CD14-positive monocyte (primary cell): ENCODE measurements at regions not wholly inside any gene's neighbourhood (a gene's known extent, or its start where the extent isn't known, plus 50 kb on each side); places are given as distances from the start of the nearest gene placed in this dataset.

Experiments used
- DNase-seq, 3 donors: peaks; one replicate each; pipeline ENCODE4 v3.0.0-alpha.2; 2011 to 2022
- H2AFZ ChIP-seq: 2 replicates; pipeline ENCODE4 v1.6.0; 2012; ENCODE audit warnings: mild to moderate bottlenecking, low read depth, low read length, inconsistent platforms; ENCODE audit not compliant: insufficient read depth, poor library complexity, severe bottlenecking
- H3K27ac ChIP-seq, 2 donors: 1 replicate in 1 of 2; 2 replicates in 1 of 2; pipeline ENCODE4 v1.5.1; 2012 to 2013; ENCODE audit warnings: low read length in 2 of 2, control low read depth in 1 of 2, inconsistent platforms in 1 of 2, low read depth in 1 of 2, mild to moderate bottlenecking in 1 of 2
- H3K27me3 ChIP-seq, 2 donors: one replicate each; pipeline versions ENCODE4 v1.6.0 to v1.6.1; 2011 to 2013; ENCODE audit warnings: low read length in 2 of 2; ENCODE audit not compliant: control insufficient read depth in 2 of 2, insufficient read depth in 2 of 2
- H3K36me3 ChIP-seq, 2 donors: replicated peaks in 1 of 2; 1 replicate in 1 of 2; 2 replicates in 1 of 2; pipeline versions ENCODE4 v1.5.1 to v1.6.1; 2012 to 2013; ENCODE audit warnings: low read length in 2 of 2, control low read depth in 1 of 2, inconsistent platforms in 1 of 2, mild to moderate bottlenecking in 1 of 2; ENCODE audit not compliant: insufficient read depth in 2 of 2, control insufficient read depth in 1 of 2
- H3K4me1 ChIP-seq, 2 donors: 1 replicate in 1 of 2; 2 replicates in 1 of 2; pipeline versions ENCODE4 v1.5.1 to v1.6.1; 2012 to 2013; ENCODE audit warnings: low read length in 2 of 2, control low read depth in 1 of 2, inconsistent platforms in 1 of 2, mild to moderate bottlenecking in 1 of 2, moderate library complexity in 1 of 2; ENCODE audit not compliant: insufficient read depth in 2 of 2, control insufficient read depth in 1 of 2
- H3K4me2 ChIP-seq: replicated peaks from 2 replicates; pipeline ENCODE3; 2012; ENCODE audit warnings: low read length, moderate library complexity, mild to moderate bottlenecking; ENCODE audit not compliant: poor library complexity, severe bottlenecking; ENCODE audit errors: extremely low read depth
- H3K4me3 ChIP-seq, 3 experiments: fragments of 200-600 bp in 1 of 3; sonication (generic) in 1 of 3; replicated peaks in 1 of 3; 1 replicate in 2 of 3; 2 replicates in 1 of 3; pipeline ENCODE4 v1.5.1; 2011 to 2013; ENCODE audit warnings: low read length in 3 of 3, mild to moderate bottlenecking in 3 of 3, control low read depth in 2 of 3, low read depth in 2 of 3, inconsistent platforms in 1 of 3, moderate library complexity in 1 of 3
- H3K79me2 ChIP-seq: 2 replicates; pipeline ENCODE4 v1.6.0; 2012; ENCODE audit warnings: mild to moderate bottlenecking, control low read depth, inconsistent platforms, low read length, moderate library complexity; ENCODE audit not compliant: insufficient read depth
- H3K9ac ChIP-seq: 2 replicates; pipeline ENCODE4 v1.6.0; 2017; ENCODE audit warnings: low read length, mild to moderate bottlenecking; ENCODE audit not compliant: insufficient read depth, poor library complexity, severe bottlenecking
- H3K9me3 ChIP-seq, 2 donors: replicated peaks in 1 of 2; 1 replicate in 1 of 2; 2 replicates in 1 of 2; pipeline versions ENCODE4 v1.5.1 to v1.6.1; 2012 to 2013; ENCODE audit warnings: low read length in 2 of 2, control low read depth in 1 of 2; ENCODE audit not compliant: control insufficient read depth in 1 of 2, insufficient read depth in 1 of 2
- H4K20me1 ChIP-seq: 2 replicates; pipeline ENCODE4 v1.6.0; 2012; ENCODE audit warnings: mild to moderate bottlenecking, low read length, control low read depth, moderate library complexity; ENCODE audit not compliant: insufficient read depth
- H3K27ac Mint-ChIP-seq, 7 donors: one replicate each; pipeline ENCODE4 v1.8.0; 2020; ENCODE audit warnings: mild to moderate bottlenecking in 7 of 7, mixed read lengths in 7 of 7, moderate library complexity in 6 of 7, inconsistent platforms in 2 of 7
- H3K27me3 Mint-ChIP-seq, 3 donors: one replicate each; pipeline ENCODE4 v1.8.0; 2021 to 2022; ENCODE audit warnings: low read depth in 3 of 3, mild to moderate bottlenecking in 3 of 3, mixed read lengths in 3 of 3, moderate library complexity in 3 of 3, inconsistent platforms in 1 of 3
- H3K36me3 Mint-ChIP-seq, 2 donors: one replicate each; pipeline ENCODE4 v1.8.0; 2020; ENCODE audit warnings: mixed read lengths in 2 of 2, inconsistent platforms in 1 of 2, mild to moderate bottlenecking in 1 of 2
- H3K4me1 Mint-ChIP-seq: one replicate; pipeline ENCODE4 v1.8.0; 2020; ENCODE audit warnings: mild to moderate bottlenecking, mixed read lengths
- H3K4me3 Mint-ChIP-seq, 2 donors: one replicate each; pipeline ENCODE4 v1.8.0; 2020; ENCODE audit warnings: mild to moderate bottlenecking in 2 of 2, mixed read lengths in 2 of 2, moderate library complexity in 1 of 2
- H3K9me3 Mint-ChIP-seq, 7 donors: one replicate each; pipeline ENCODE4 v1.8.0; 2020 to 2022; ENCODE audit warnings: mixed read lengths in 7 of 7, mild to moderate bottlenecking in 6 of 7, moderate library complexity in 6 of 7, inconsistent platforms in 2 of 7
- intact Hi-C, 2 donors: fragments of 100-400 bp; cut with micrococcal nuclease; formaldehyde crosslinking; loops; one replicate each; pipeline versions ENCODE4 v1.15.0 to v1.15.1; 2023
- TF ChIP-seq, protein P1 (sequence below): fragments of 200-600 bp; IDR thresholded peaks from one replicate; pipeline ENCODE4 v1.8.0; 2022; ENCODE audit warnings: antibody characterized with exemption, mild to moderate bottlenecking

DNA sequence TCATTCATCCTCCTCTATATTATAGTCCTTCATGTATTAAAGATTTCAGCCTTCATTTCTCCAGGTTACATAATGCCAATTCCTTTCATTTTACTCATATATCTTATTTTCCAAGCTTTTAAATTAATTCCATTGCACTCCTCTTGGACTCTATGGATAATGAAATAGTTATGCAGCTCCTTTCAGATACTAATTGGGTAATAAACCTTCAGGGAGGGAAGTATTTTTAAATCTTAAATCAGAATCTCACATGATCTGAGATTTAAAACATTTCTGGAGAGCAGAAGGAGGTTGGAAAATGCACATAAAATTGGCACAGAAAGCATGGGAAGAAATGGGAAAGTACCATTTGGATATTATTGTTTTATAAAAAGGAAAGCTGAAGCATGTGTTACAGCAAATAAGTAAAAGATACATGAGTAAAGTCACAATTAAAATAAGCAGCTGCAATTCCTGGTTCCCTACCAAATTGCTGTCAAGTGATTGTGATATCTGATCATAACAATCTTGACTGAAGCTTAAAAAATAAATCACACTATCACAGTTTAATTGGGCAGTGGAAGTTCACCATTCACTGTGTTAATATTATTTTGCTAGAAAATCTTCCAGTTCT lies 257.9 kb upstream of the NREP start:
- no peak for DNase-seq
- H3K27ac ChIP-seq, result no peak overlapping the region
- H3K79me2 ChIP-seq, result no peaks in the 10 kb centered on the region
- Mint-ChIP-seq H3K9me3 (peaks cover 0 to 5% (median 0%) of the 10 kb centered on the region in 7 donors), H3K36me3 (no peaks in the 10 kb centered on the region), H3K27me3 (no peaks in the 10 kb centered on the region), H3K27ac (no peak overlapping the region), H3K4me1 (peaks cover 2% of the 10 kb centered on the region), H3K4me3 (no peak overlapping the region)
- H3K27me3 ChIP-seq, result no peaks in the 10 kb centered on the region
- H3K4me3 ChIP-seq, result no peak overlapping the region
- H4K20me1 ChIP-seq, result no peaks in the 10 kb centered on the region
- intact Hi-C loops, result no loop called here
- no peaks in the 10 kb centered on the region for H3K4me1 ChIP-seq
- H3K9ac ChIP-seq, result no peak overlapping the region
- no peaks in the 10 kb centered on the region for H3K9me3 ChIP-seq
- no peaks in the 10 kb centered on the region for H3K36me3 ChIP-seq
- TF ChIP-seq, protein P1, sequence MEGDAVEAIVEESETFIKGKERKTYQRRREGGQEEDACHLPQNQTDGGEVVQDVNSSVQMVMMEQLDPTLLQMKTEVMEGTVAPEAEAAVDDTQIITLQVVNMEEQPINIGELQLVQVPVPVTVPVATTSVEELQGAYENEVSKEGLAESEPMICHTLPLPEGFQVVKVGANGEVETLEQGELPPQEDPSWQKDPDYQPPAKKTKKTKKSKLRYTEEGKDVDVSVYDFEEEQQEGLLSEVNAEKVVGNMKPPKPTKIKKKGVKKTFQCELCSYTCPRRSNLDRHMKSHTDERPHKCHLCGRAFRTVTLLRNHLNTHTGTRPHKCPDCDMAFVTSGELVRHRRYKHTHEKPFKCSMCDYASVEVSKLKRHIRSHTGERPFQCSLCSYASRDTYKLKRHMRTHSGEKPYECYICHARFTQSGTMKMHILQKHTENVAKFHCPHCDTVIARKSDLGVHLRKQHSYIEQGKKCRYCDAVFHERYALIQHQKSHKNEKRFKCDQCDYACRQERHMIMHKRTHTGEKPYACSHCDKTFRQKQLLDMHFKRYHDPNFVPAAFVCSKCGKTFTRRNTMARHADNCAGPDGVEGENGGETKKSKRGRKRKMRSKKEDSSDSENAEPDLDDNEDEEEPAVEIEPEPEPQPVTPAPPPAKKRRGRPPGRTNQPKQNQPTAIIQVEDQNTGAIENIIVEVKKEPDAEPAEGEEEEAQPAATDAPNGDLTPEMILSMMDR, result no peak
- no peak overlapping the region for H2AFZ ChIP-seq
- H3K4me2 ChIP-seq, result no peak overlapping the region

DNA sequence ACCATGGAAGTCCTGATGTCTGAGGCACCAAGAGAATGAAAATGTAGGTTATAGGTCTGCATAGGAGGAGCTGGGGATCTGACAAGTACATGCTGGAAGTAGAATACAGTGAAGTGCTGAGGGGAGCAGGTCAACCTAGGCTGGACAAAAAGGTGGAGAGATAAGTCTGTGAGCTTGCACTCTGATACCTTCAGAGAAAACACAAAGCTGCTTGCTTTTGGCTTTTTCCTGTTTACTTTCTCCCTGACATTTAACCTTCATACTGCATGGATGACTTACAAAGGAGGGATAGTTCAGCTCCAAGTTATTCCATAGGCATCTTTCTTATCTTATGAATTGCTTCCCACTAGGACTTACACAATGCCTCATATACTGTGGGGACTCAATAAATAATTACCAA lies 256.7 kb upstream of the NREP start:
- intact Hi-C loops, result no loop called here
- Histone ChIP-seq H3K27ac (no peak overlapping the region), H3K9me3 (no peaks in the 10 kb centered on the region), H3K27me3 (no peaks in the 10 kb centered on the region), H4K20me1 (no peaks in the 10 kb centered on the region), H2AFZ (no peak overlapping the region), H3K4me1 (no peaks in the 10 kb centered on the region), H3K4me3 (no peak overlapping the region), H3K9ac (no peak overlapping the region), H3K79me2 (no peaks in the 10 kb centered on the region), H3K36me3 (no peaks in the 10 kb centered on the region), H3K4me2 (no peak overlapping the region)
- no peak overlapping the region for H3K4me3 Mint-ChIP-seq
- peaks cover 0 to 5% (median 0%) of the 10 kb centered on the region in 7 donors for H3K9me3 Mint-ChIP-seq
- no peak for DNase-seq
- H3K27ac Mint-ChIP-seq, result peak overlapping the region in 1 of 7 donors; percentile 27
- peaks cover 2% of the 10 kb centered on the region for H3K4me1 Mint-ChIP-seq
- TF ChIP-seq, protein P1, result no peak
- H3K27me3 Mint-ChIP-seq, result no peaks in the 10 kb centered on the region
- H3K36me3 Mint-ChIP-seq, result no peaks in the 10 kb centered on the region
